Upper lobe of left lung (tissue), 6 donors: ENCODE measurements at regions not wholly inside any gene's neighbourhood (a gene's known extent, or its start where the extent isn't known, plus 50 kb on each side); places are given as distances from the start of the nearest gene placed in this dataset.

ENCODE experiments used
- ATAC-seq, 2 donors: fragments of 200-7000 bp; cut with Tn5 transposase; one replicate each; pipeline ENCODE4 v1.9.1; 2022; ENCODE audit warnings: mild to moderate bottlenecking in 2 of 2, moderate library complexity in 2 of 2; ENCODE audit not compliant: low FRiP score in 2 of 2
- DNase-seq, 2 donors: peaks; one replicate each; pipeline ENCODE4 v3.0.0-alpha.2; 2019 to 2020
- H3K27ac ChIP-seq, 4 donors: fragments of 200-600 bp; sonication (generic); one replicate each; pipeline ENCODE4 v1.5.1; 2016 to 2019
- H3K27me3 ChIP-seq, 4 donors: fragments of 200-600 bp; sonication (generic); one replicate each; pipeline ENCODE4 v1.5.1; 2017 to 2019
- H3K36me3 ChIP-seq, 4 donors: fragments of 200-600 bp; sonication (generic); one replicate each; pipeline ENCODE4 v1.5.1; 2016 to 2019
- H3K4me1 ChIP-seq, 4 donors: fragments of 200-600 bp; sonication (generic); one replicate each; pipeline ENCODE4 v1.5.1; 2018 to 2019
- H3K4me3 ChIP-seq, 4 donors: fragments of 200-600 bp; sonication (generic); one replicate each; pipeline ENCODE4 v1.5.1; 2017 to 2019; ENCODE audit warnings: mild to moderate bottlenecking in 2 of 4, moderate library complexity in 1 of 4
- H3K9me3 ChIP-seq, 4 donors: fragments of 200-600 bp; sonication (generic); one replicate each; pipeline ENCODE4 v1.5.1; 2018 to 2019
- EP300 ChIP-seq, 4 donors: sonication (generic); formaldehyde crosslinking; IDR thresholded peaks; one replicate each; pipeline ENCODE4 v1.5.1; 2017; ENCODE audit warnings: antibody characterized with exemption in 4 of 4, control low read depth in 2 of 4
- POLR2A ChIP-seq, 4 donors: fragments of 450-650 bp; IDR thresholded peaks; one replicate each; pipeline ENCODE4 v1.5.1; 2016 to 2017; ENCODE audit warnings: antibody characterized with exemption in 4 of 4, mild to moderate bottlenecking in 2 of 4
- POLR2AphosphoS5 ChIP-seq, 2 donors: sonication (generic); formaldehyde crosslinking; IDR thresholded peaks; one replicate each; pipeline ENCODE4 v1.5.1; 2017; ENCODE audit warnings: antibody characterized with exemption in 2 of 2
- WGBS, 2 donors: methylation state at CpG; one replicate each; pipeline ENCODE4 v1.1.5; 2017 to 2018; 5-methylcytosine and 5-hydroxymethylcytosine counted together
- TF ChIP-seq, protein P1 (sequence below), 6 experiments: fragments of 450-650 bp in 4 of 6; fragments of 200-600 bp in 2 of 6; sonication (generic) in 2 of 6; IDR thresholded peaks; one replicate each; pipeline ENCODE4 v1.5.1; 2016 to 2019; ENCODE audit warnings: antibody characterized with exemption in 6 of 6
- donor health status: DM: no; HTN: no; CAD: no; lungs with moderate emphysema.
- donor health status: DM: no; HTN: yes; CAD: no; lungs with severe emphysema.

DNA sequence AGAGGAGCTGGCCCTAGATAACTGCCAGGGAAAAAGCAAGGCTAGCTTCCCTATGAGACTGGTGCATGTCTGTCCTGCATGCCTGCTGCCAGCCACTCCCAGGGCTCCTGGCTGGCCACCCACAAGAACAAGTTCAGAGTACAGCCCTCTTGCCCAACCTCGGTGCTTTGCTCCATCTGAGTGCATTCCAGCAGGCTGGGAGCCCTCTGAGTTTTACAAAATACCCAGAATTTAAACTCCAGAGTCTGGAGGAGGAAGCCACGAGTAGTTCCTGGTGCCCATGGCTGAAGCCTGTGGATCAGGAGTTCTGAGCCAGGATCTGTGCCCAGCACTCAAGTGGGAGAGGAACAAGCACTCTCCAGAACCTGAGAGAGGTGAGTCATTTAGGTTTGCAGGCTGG lies 111.6 kb downstream of the MAGEE2 start:
- 23% methylated on average over 2 of the region's 2 CpGs; no CpG with 5 or more reads in 1 of the 2 donors for WGBS, 2 donors
- Histone ChIP-seq H3K27me3 (no peaks in the 10 kb centered on the region), H3K27ac (no peak overlapping the region), H3K4me1 (no peaks in the 10 kb centered on the region), H3K4me3 (no peak overlapping the region), H3K9me3 (no peaks in the 10 kb centered on the region), H3K36me3 (no peaks in the 10 kb centered on the region)
- TF ChIP-seq, protein P1, sequence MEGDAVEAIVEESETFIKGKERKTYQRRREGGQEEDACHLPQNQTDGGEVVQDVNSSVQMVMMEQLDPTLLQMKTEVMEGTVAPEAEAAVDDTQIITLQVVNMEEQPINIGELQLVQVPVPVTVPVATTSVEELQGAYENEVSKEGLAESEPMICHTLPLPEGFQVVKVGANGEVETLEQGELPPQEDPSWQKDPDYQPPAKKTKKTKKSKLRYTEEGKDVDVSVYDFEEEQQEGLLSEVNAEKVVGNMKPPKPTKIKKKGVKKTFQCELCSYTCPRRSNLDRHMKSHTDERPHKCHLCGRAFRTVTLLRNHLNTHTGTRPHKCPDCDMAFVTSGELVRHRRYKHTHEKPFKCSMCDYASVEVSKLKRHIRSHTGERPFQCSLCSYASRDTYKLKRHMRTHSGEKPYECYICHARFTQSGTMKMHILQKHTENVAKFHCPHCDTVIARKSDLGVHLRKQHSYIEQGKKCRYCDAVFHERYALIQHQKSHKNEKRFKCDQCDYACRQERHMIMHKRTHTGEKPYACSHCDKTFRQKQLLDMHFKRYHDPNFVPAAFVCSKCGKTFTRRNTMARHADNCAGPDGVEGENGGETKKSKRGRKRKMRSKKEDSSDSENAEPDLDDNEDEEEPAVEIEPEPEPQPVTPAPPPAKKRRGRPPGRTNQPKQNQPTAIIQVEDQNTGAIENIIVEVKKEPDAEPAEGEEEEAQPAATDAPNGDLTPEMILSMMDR (IDR thresholded peaks at IDR 0.05): no peak
- DNase-seq (peak in 1 of 2 donors; percentile 76), ATAC-seq (peak; percentile 32 to 96)

DNA sequence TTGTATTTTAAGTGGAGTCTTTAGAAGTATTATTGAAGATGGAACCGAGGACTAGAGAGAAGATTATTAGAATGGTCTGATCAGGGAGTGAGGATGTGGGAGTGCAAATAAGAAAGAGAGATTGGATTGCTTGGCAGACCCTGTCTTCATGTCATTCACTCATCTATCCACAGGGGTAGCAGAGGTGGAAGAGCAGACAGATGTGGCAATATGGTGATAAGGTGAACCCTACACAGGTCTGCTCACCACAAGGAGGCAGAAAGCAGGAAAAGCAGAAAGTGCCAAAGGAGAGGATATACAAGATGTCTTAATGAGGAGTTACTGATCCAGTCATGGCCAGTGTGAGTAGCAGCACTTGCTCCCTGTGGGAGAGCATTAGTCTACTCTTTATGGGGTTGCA lies 129.4 kb downstream of the MAGEE2 start:
- ATAC-seq: no peak
- no peak overlapping the region for H3K4me3 ChIP-seq
- TF ChIP-seq EP300 (IDR thresholded peaks at IDR 0.05): no peak
- no peaks in the 10 kb centered on the region for H3K27me3 ChIP-seq
- 71 to 88% methylated on average over 1 of the region's 1 CpG for WGBS, 2 donors
- no peak for DNase-seq
- no peaks in the 10 kb centered on the region for H3K4me1 ChIP-seq
- no peaks in the 10 kb centered on the region for H3K36me3 ChIP-seq
- no peak overlapping the region for H3K27ac ChIP-seq
- H3K9me3 ChIP-seq: peaks cover 0 to 7% (median 0%) of the 10 kb centered on the region in 4 donors

DNA sequence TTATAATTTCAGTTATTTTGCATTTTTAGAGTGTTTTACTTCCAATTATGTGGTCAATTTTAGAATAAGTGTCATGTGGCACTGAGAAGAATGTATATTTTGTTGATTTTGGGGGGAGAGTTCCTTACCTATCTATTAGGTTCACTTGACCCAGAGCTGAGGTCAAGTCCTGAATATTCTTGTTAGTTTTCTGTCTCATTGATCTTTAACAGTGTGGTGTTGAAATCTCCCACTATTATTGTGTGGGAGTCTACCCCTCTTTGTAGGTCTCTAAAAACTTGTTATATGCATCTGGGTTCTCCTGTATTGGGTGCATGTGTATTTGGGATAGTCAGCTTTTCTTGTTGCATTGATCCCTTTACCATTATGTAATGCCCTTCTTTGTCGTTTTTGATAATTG lies 127.0 kb upstream of the ZDHHC15 start:
- ATAC-seq: no peak
- Histone ChIP-seq H3K36me3 (no peaks in the 10 kb centered on the region), H3K9me3 (peaks cover 0 to 22% (median 2%) of the 10 kb centered on the region in 4 donors), H3K4me3 (no peak overlapping the region), H3K4me1 (no peaks in the 10 kb centered on the region), H3K27ac (no peak overlapping the region), H3K27me3 (no peaks in the 10 kb centered on the region)
- TF ChIP-seq EP300 (IDR thresholded peaks at IDR 0.05) (no peak), POLR2A (IDR thresholded peaks at IDR 0.05) (no peak), POLR2AphosphoS5 (IDR thresholded peaks at IDR 0.05) (no peak)
- TF ChIP-seq, protein P1 (IDR thresholded peaks at IDR 0.05): no peak
- no peak for DNase-seq
- WGBS, 2 donors: 71 to 92% methylated on average over 1 of the region's 1 CpG

- 71 to 76% methylated on average over 7 to 16 of the region's 16 CpGs for WGBS, 2 donors
- peaks cover 0 to 30% (median 2%) of the 10 kb centered on the region in 4 donors for H3K9me3 ChIP-seq
- DNase-seq: no peak
- H3K4me3 ChIP-seq: no peak overlapping the region
- H3K27me3 ChIP-seq: no peaks in the 10 kb centered on the region
- no peak for ATAC-seq
- H3K4me1 ChIP-seq: no peaks in the 10 kb centered on the region
- TF ChIP-seq POLR2A (IDR thresholded peaks at IDR 0.05): no peak
- TF ChIP-seq, protein P1 (IDR thresholded peaks at IDR 0.05): no peak
- no peak for TF ChIP-seq EP300 (IDR thresholded peaks at IDR 0.05)
- TF ChIP-seq POLR2AphosphoS5 (IDR thresholded peaks at IDR 0.05): no peak
- no peak overlapping the region for H3K27ac ChIP-seq
- H3K36me3 ChIP-seq: no peaks in the 10 kb centered on the region
Measured at GRCh38 chrX:75648803-75649588, 126.2 kb upstream of the ZDHHC15 start.

GRCh38 chrX:75642811-75643361 lies 120.0 kb upstream of the ZDHHC15 start:
- Histone ChIP-seq H3K4me3 (no peak overlapping the region), H3K27me3 (no peaks in the 10 kb centered on the region), H3K4me1 (no peaks in the 10 kb centered on the region), H3K36me3 (no peaks in the 10 kb centered on the region), H3K27ac (no peak overlapping the region), H3K9me3 (peaks cover 0 to 30% (median 4%) of the 10 kb centered on the region in 4 donors)
- 73 to 91% methylated on average over 2 to 3 of the region's 3 CpGs for WGBS, 2 donors
- no peak for ATAC-seq
- DNase-seq: no peak
- no peak for TF ChIP-seq POLR2A (IDR thresholded peaks at IDR 0.05)
- TF ChIP-seq, protein P1 (IDR thresholded peaks at IDR 0.05): no peak
- TF ChIP-seq EP300 (IDR thresholded peaks at IDR 0.05): no peak
- TF ChIP-seq POLR2AphosphoS5 (IDR thresholded peaks at IDR 0.05): no peak
